HG02571 (cell line): ENCODE measurements at regions not wholly inside any gene's neighbourhood (a gene's known extent, or its start where the extent isn't known, plus 50 kb on each side); places are given as distances from the start of the nearest gene placed in this dataset.

ENCODE experiments used
- ATAC-seq: cut with Tn5 transposase; IDR thresholded peaks from one replicate; pipeline ENCODE4 v1.9.1; 2021; ENCODE audit warnings: mild to moderate bottlenecking, moderate library complexity; ENCODE audit not compliant: unreplicated experiment

- no peak for ATAC-seq
These were observed 121.4 kb upstream of the COPS8 start for GRCh38 chr2:236964291-236964690.

- ATAC-seq, result no peak
These were observed 120.5 kb upstream of the COPS8 start for GRCh38 chr2:236965021-236965840.

GRCh38 chr2:236965841-236966096 lies 119.9 kb upstream of the COPS8 start:
- ATAC-seq, result no peak

GRCh38 chr2:236967499-236967783 lies 118.2 kb upstream of the COPS8 start:
- no peak for ATAC-seq

- no peak for ATAC-seq
These were observed 117.4 kb upstream of the COPS8 start for GRCh38 chr2:236968101-236968879.

GRCh38 chr2:236968880-236969534 lies 116.7 kb upstream of the COPS8 start:
- ATAC-seq, result no peak

- no peak for ATAC-seq
These were observed 115.7 kb upstream of the COPS8 start for GRCh38 chr2:236969767-236970655.

GRCh38 chr2:236970656-236971010 lies 115.1 kb upstream of the COPS8 start:
- ATAC-seq, result no peak

GRCh38 chr2:236971131-236971821 lies 114.4 kb upstream of the COPS8 start:
- ATAC-seq, result no peak

- ATAC-seq, result no peak
These were observed 113.7 kb upstream of the COPS8 start for GRCh38 chr2:236971919-236972381.

- ATAC-seq, result no peak
These were observed 113.0 kb upstream of the COPS8 start for GRCh38 chr2:236972491-236973342.

- no peak for ATAC-seq
These were observed 112.2 kb upstream of the COPS8 start for GRCh38 chr2:236973343-236973980.

GRCh38 chr2:236974148-236974547 lies 111.5 kb upstream of the COPS8 start:
- ATAC-seq, result no peak

- ATAC-seq, result no peak
These were observed 110.9 kb upstream of the COPS8 start for GRCh38 chr2:236974752-236975151.

- ATAC-seq, result no peak
These were observed 109.9 kb upstream of the COPS8 start for GRCh38 chr2:236975766-236976165.

GRCh38 chr2:236976266-236977062 lies 109.2 kb upstream of the COPS8 start:
- ATAC-seq, result no peak

- ATAC-seq, result no peak
These were observed 108.4 kb upstream of the COPS8 start for GRCh38 chr2:236977063-236977851.
